ENCODE measurements at regions not wholly inside any gene's neighbourhood (a gene's known extent, or its start where the extent isn't known, plus 50 kb on each side); places are given as distances from the start of the nearest gene placed in this dataset.

- TF ChIP-seq EZH2 (IDR thresholded peaks at IDR 0.05), result no peak
- TF ChIP-seq EZH2phosphoT487 (IDR thresholded peaks at IDR 0.05), result no peak
- Histone ChIP-seq H3F3A (ENCODE audit: low read depth) (no peaks in the 10 kb centered on the region), H2AFZ (replicated peaks) (no peak overlapping the region), H3K27ac (no peak overlapping the region), H4K20me1 (ENCODE audit: low read depth) (no peaks in the 10 kb centered on the region), H3K27me3 (no peaks in the 10 kb centered on the region), H3K9me3 (ENCODE audit: low read depth) (no peaks in the 10 kb centered on the region), H3K9ac (no peak overlapping the region), H3K36me3 (no peaks in the 10 kb centered on the region), H3K4me3 (no peak overlapping the region), H3K79me2 (ENCODE audit: low read depth) (no peaks in the 10 kb centered on the region), H3K4me2 (no peak overlapping the region), H3K4me1 (peaks cover 2% of the 10 kb centered on the region)
- peaks cover 9% of the 10 kb centered on the region for H3K27me3 Mint-ChIP-seq (ENCODE audit: insufficient read depth, low read depth)
- H3K4me1 Mint-ChIP-seq, result peaks cover 28% of the 10 kb centered on the region
- H3K36me3 Mint-ChIP-seq, result peaks cover 2% of the 10 kb centered on the region
- H3K9me3 Mint-ChIP-seq, result peaks cover 3% of the 10 kb centered on the region
- no peak overlapping the region for H3K27ac Mint-ChIP-seq
- no peak overlapping the region for H3K4me3 Mint-ChIP-seq
- no peak for DNase-seq (ENCODE audit: low spot score)
These were observed 146.3 kb upstream of the GPR26 start for GRCh38 chr10:123519861-123520260.

- H2AFZ ChIP-seq (replicated peaks), result no peak overlapping the region
- H3K4me3 ChIP-seq, result no peak overlapping the region
- Mint-ChIP-seq H3K4me3 (no peak overlapping the region), H3K36me3 (peaks cover 2% of the 10 kb centered on the region), H3K27ac (no peak overlapping the region), H3K27me3 (ENCODE audit: insufficient read depth, low read depth) (peaks cover 9% of the 10 kb centered on the region), H3K9me3 (peaks cover 3% of the 10 kb centered on the region), H3K4me1 (peaks cover 26% of the 10 kb centered on the region)
- no peak overlapping the region for H3K27ac ChIP-seq
- no peak overlapping the region for H3K9ac ChIP-seq
- H3K79me2 ChIP-seq (ENCODE audit: low read depth), result no peaks in the 10 kb centered on the region
- no peaks in the 10 kb centered on the region for H4K20me1 ChIP-seq (ENCODE audit: low read depth)
- peaks cover 2% of the 10 kb centered on the region for H3K4me1 ChIP-seq
- no peaks in the 10 kb centered on the region for H3F3A ChIP-seq (ENCODE audit: low read depth)
- no peak overlapping the region for H3K4me2 ChIP-seq
- no peak for DNase-seq (ENCODE audit: low spot score)
- no peaks in the 10 kb centered on the region for H3K36me3 ChIP-seq
- H3K9me3 ChIP-seq (ENCODE audit: low read depth), result no peaks in the 10 kb centered on the region
- no peaks in the 10 kb centered on the region for H3K27me3 ChIP-seq
- TF ChIP-seq EZH2phosphoT487 (IDR thresholded peaks at IDR 0.05) (no peak), EZH2 (IDR thresholded peaks at IDR 0.05) (no peak), CTCF (IDR thresholded peaks at IDR 0.05) (no peak)
These were observed 145.1 kb upstream of the GPR26 start for GRCh38 chr10:123521076-123521475.

- no peaks in the 10 kb centered on the region for H3K9me3 ChIP-seq (ENCODE audit: low read depth)
- no peaks in the 10 kb centered on the region for H3K79me2 ChIP-seq (ENCODE audit: low read depth)
- peaks cover 8% of the 10 kb centered on the region for H3K27me3 Mint-ChIP-seq (ENCODE audit: insufficient read depth, low read depth)
- TF ChIP-seq CTCF (IDR thresholded peaks at IDR 0.05) (no peak), EZH2 (IDR thresholded peaks at IDR 0.05) (no peak), EZH2phosphoT487 (IDR thresholded peaks at IDR 0.05) (no peak)
- H3K4me3 Mint-ChIP-seq, result no peak overlapping the region
- H4K20me1 ChIP-seq (ENCODE audit: low read depth), result no peaks in the 10 kb centered on the region
- no peak overlapping the region for H3K9ac ChIP-seq
- H3K27ac Mint-ChIP-seq, result no peak overlapping the region
- no peak overlapping the region for H3K4me3 ChIP-seq
- H3K9me3 Mint-ChIP-seq, result peaks cover 3% of the 10 kb centered on the region
- H3K4me2 ChIP-seq, result no peak overlapping the region
- no peak overlapping the region for H2AFZ ChIP-seq (replicated peaks)
- no peaks in the 10 kb centered on the region for H3K36me3 ChIP-seq
- DNase-seq (ENCODE audit: low spot score), result no peak
- H3K27me3 ChIP-seq, result no peaks in the 10 kb centered on the region
- H3K4me1 ChIP-seq, result peaks cover 2% of the 10 kb centered on the region
- H3K4me1 Mint-ChIP-seq, result peaks cover 23% of the 10 kb centered on the region
- H3K36me3 Mint-ChIP-seq, result peaks cover 2% of the 10 kb centered on the region
- H3K27ac ChIP-seq, result no peak overlapping the region
- no peaks in the 10 kb centered on the region for H3F3A ChIP-seq (ENCODE audit: low read depth)
These were observed 144.6 kb upstream of the GPR26 start for GRCh38 chr10:123521556-123521955.

- TF ChIP-seq EZH2phosphoT487 (IDR thresholded peaks at IDR 0.05), result no peak
- TF ChIP-seq EZH2 (IDR thresholded peaks at IDR 0.05), result no peak
- no peak for TF ChIP-seq CTCF (IDR thresholded peaks at IDR 0.05)
- no peaks in the 10 kb centered on the region for H3F3A ChIP-seq (ENCODE audit: low read depth)
- no peaks in the 10 kb centered on the region for H3K27me3 ChIP-seq
- Mint-ChIP-seq H3K27ac (no peak overlapping the region), H3K9me3 (peaks cover 3% of the 10 kb centered on the region), H3K4me1 (peaks cover 11% of the 10 kb centered on the region), H3K36me3 (peaks cover 2% of the 10 kb centered on the region), H3K4me3 (no peak overlapping the region), H3K27me3 (ENCODE audit: insufficient read depth, low read depth) (peaks cover 4% of the 10 kb centered on the region)
- H2AFZ ChIP-seq (replicated peaks), result no peak overlapping the region
- H3K9ac ChIP-seq, result no peak overlapping the region
- no peaks in the 10 kb centered on the region for H4K20me1 ChIP-seq (ENCODE audit: low read depth)
- DNase-seq (ENCODE audit: low spot score), result no peak
- H3K4me2 ChIP-seq, result no peak overlapping the region
- H3K27ac ChIP-seq, result no peak overlapping the region
- H3K9me3 ChIP-seq (ENCODE audit: low read depth), result no peaks in the 10 kb centered on the region
- no peaks in the 10 kb centered on the region for H3K79me2 ChIP-seq (ENCODE audit: low read depth)
- H3K4me1 ChIP-seq, result peaks cover under 1% of the 10 kb centered on the region
- H3K36me3 ChIP-seq, result no peaks in the 10 kb centered on the region
- H3K4me3 ChIP-seq, result no peak overlapping the region
These were observed 143.3 kb upstream of the GPR26 start for GRCh38 chr10:123522702-123523312.

All from neural progenitor cell (in vitro differentiated cells).